ENCODE measurements at regions not wholly inside any gene's neighbourhood (a gene's known extent, or its start where the extent isn't known, plus 50 kb on each side); places are given as distances from the start of the nearest gene placed in this dataset.
A peak's percentile ranks its signal among the peaks of the same experiment; 100 is the strongest.

DNA sequence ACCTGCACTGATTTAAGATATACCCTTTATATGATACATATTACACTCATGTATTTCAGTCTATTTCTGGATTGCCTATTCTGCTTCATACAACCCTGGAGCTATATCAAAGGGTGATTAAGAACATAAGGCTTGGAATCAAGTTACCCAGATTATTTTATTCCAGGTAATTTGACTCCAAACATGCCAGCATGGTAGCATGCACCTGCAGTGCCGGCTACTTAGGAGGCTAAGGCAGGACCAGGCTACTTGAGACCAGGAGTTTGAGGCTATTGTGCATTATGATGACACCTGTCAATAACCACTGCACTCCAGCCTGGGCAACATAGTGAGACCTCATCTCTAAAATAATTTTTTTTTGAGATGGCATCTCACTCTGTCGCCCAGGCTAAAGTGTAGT lies 50.4 kb upstream of the NEO1 start:
- Histone ChIP-seq H3K9me3 (ENCODE audit: control insufficient read depth, low read depth, low read length) (no peaks in the 10 kb centered on the region), H3K4me1 (ENCODE audit: control insufficient read depth, insufficient read depth, low read length) (peaks cover 8% of the 10 kb centered on the region), H3K27ac (ENCODE audit: low read length) (no peak overlapping the region), H3K27me3 (ENCODE audit: control insufficient read depth, insufficient read depth, low read length) (no peaks in the 10 kb centered on the region), H3K36me3 (ENCODE audit: control insufficient read depth, insufficient read depth, low read length) (no peaks in the 10 kb centered on the region), H3K4me3 (ENCODE audit: low read length) (no peak overlapping the region)
- no peak for DNase-seq
- no CpG with 5 or more reads among the region's 2 CpGs for WGBS (ENCODE audit: insufficient coverage, low lambda C conversion rate)

DNA sequence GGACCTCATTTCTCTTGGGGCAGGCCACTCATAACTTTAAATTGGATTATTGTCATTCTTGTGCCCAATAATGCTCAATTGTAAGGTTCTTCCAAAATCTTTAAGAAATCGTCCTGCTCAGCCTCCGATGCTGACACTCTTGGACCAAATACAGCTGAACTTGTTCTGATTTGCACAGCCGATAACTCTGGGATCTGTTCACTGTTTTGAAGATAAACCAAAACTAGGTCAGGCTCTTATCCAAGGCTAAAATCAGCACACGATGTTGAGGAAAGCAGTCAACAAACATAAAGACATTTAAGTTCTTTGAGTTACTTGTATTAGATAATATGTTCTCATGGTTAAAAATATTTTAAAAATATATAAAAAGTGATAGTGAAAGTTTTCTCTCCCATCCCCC lies 52.0 kb upstream of the NEO1 start:
- no peak overlapping the region for H3K4me3 ChIP-seq (ENCODE audit: low read length)
- no peaks in the 10 kb centered on the region for H3K36me3 ChIP-seq (ENCODE audit: control insufficient read depth, insufficient read depth, low read length)
- H3K4me1 ChIP-seq (ENCODE audit: control insufficient read depth, insufficient read depth, low read length) = peaks cover 7% of the 10 kb centered on the region
- WGBS (ENCODE audit: insufficient coverage, low lambda C conversion rate) = no CpG with 5 or more reads among the region's 4 CpGs
- no peaks in the 10 kb centered on the region for H3K27me3 ChIP-seq (ENCODE audit: control insufficient read depth, insufficient read depth, low read length)
- no peak overlapping the region for H3K27ac ChIP-seq (ENCODE audit: low read length)
- no peaks in the 10 kb centered on the region for H3K9me3 ChIP-seq (ENCODE audit: control insufficient read depth, low read depth, low read length)
- no peak for DNase-seq

GRCh38 chr15:72999586-72999985 lies 52.7 kb upstream of the NEO1 start:
- Histone ChIP-seq H3K27ac (ENCODE audit: low read length) (no peak overlapping the region), H3K27me3 (ENCODE audit: control insufficient read depth, insufficient read depth, low read length) (no peaks in the 10 kb centered on the region), H3K9me3 (ENCODE audit: control insufficient read depth, low read depth, low read length) (no peaks in the 10 kb centered on the region), H3K36me3 (ENCODE audit: control insufficient read depth, insufficient read depth, low read length) (no peaks in the 10 kb centered on the region), H3K4me3 (ENCODE audit: low read length) (no peak overlapping the region), H3K4me1 (ENCODE audit: control insufficient read depth, insufficient read depth, low read length) (peaks cover 5% of the 10 kb centered on the region)
- no peak for DNase-seq
- 100% methylated on average over 1 of the region's 3 CpGs for WGBS (ENCODE audit: insufficient coverage, low lambda C conversion rate)

GRCh38 chr15:72998681-72999466 lies 53.4 kb upstream of the NEO1 start:
- H3K4me3 ChIP-seq (ENCODE audit: low read length) = no peak overlapping the region
- no peaks in the 10 kb centered on the region for H3K36me3 ChIP-seq (ENCODE audit: control insufficient read depth, insufficient read depth, low read length)
- no peaks in the 10 kb centered on the region for H3K27me3 ChIP-seq (ENCODE audit: control insufficient read depth, insufficient read depth, low read length)
- DNase-seq = peak in 1 of 2 donors; percentile 23
- WGBS (ENCODE audit: insufficient coverage, low lambda C conversion rate) = 83% methylated on average over 1 of the region's 18 CpGs
- no peak overlapping the region for H3K27ac ChIP-seq (ENCODE audit: low read length)
- peaks cover 2% of the 10 kb centered on the region for H3K4me1 ChIP-seq (ENCODE audit: control insufficient read depth, insufficient read depth, low read length)
- H3K9me3 ChIP-seq (ENCODE audit: control insufficient read depth, low read depth, low read length) = no peaks in the 10 kb centered on the region

- DNase-seq = no peak
- no CpG with 5 or more reads among the region's 7 CpGs for WGBS (ENCODE audit: insufficient coverage, low lambda C conversion rate)
- Histone ChIP-seq H3K9me3 (ENCODE audit: control insufficient read depth, low read depth, low read length) (no peaks in the 10 kb centered on the region), H3K36me3 (ENCODE audit: control insufficient read depth, insufficient read depth, low read length) (no peaks in the 10 kb centered on the region), H3K27ac (ENCODE audit: low read length) (no peak overlapping the region), H3K27me3 (ENCODE audit: control insufficient read depth, insufficient read depth, low read length) (no peaks in the 10 kb centered on the region), H3K4me1 (ENCODE audit: control insufficient read depth, insufficient read depth, low read length) (peaks cover 2% of the 10 kb centered on the region), H3K4me3 (ENCODE audit: low read length) (no peak overlapping the region)
Measured at GRCh38 chr15:72998226-72998625, 54.0 kb upstream of the NEO1 start.

DNA sequence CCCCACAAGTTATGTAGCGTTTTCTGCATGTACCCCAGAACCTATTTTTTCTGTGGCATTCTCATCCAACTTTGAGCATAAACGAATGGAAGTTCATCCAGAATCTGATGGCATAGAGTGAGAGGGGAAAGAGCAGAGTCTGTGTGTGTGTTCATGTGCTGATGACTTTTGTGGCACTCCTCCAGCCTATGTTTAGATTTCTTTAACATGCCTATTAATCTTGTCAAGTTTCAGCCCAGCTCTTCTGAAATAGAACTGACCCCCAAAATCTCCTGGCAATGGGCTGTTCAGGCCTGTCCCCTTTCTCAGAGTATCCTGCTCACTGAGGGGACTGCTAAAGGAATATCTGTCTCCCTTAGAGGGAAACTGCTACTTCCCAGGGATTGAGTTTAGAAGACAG lies 56.4 kb upstream of the NEO1 start:
- no peak overlapping the region for H3K4me3 ChIP-seq (ENCODE audit: low read length)
- DNase-seq = no peak
- no peaks in the 10 kb centered on the region for H3K36me3 ChIP-seq (ENCODE audit: control insufficient read depth, insufficient read depth, low read length)
- H3K9me3 ChIP-seq (ENCODE audit: control insufficient read depth, low read depth, low read length) = no peaks in the 10 kb centered on the region
- H3K27me3 ChIP-seq (ENCODE audit: control insufficient read depth, insufficient read depth, low read length) = no peaks in the 10 kb centered on the region
- no CpG with 5 or more reads among the region's 2 CpGs for WGBS (ENCODE audit: insufficient coverage, low lambda C conversion rate)
- no peak overlapping the region for H3K27ac ChIP-seq (ENCODE audit: low read length)
- H3K4me1 ChIP-seq (ENCODE audit: control insufficient read depth, insufficient read depth, low read length) = peaks cover 2% of the 10 kb centered on the region

DNA sequence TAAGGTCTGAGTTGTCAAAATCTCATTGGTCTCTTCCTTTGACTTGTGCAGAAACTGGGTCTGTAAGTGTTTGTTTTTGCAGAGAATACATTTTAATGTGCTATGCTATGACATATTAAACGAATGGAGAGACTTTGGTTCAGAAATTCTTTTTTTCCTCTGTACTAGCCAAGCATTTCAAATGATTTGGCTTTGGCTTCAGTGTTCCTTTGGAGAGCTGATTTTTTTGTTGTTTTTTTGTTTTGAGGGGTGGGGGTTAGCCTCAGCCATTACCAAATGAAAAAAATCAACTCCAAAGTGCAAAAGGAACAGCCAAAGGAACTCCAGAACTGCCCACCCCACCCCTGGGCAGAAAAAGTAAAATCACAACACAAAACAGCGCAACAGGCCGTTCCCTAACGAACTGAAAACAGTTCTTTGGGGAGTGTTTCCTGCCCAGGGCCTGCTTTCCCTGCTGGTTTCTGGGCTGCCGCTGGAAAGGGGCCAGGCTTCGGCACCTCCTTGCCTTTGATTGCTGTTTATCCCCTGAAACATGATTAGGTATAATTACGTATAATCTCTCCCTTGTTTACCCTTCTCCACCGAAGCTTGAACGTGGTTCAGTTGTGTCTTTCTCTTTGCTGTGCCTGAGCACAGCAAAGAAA lies 57.6 kb upstream of the NEO1 start:
- no peak overlapping the region for H3K4me3 ChIP-seq (ENCODE audit: low read length)
- no peaks in the 10 kb centered on the region for H3K27me3 ChIP-seq (ENCODE audit: control insufficient read depth, insufficient read depth, low read length)
- no peak overlapping the region for H3K27ac ChIP-seq (ENCODE audit: low read length)
- H3K9me3 ChIP-seq (ENCODE audit: control insufficient read depth, low read depth, low read length) = no peaks in the 10 kb centered on the region
- no peaks in the 10 kb centered on the region for H3K36me3 ChIP-seq (ENCODE audit: control insufficient read depth, insufficient read depth, low read length)
- 6% methylated on average over 4 of the region's 9 CpGs for WGBS (ENCODE audit: insufficient coverage, low lambda C conversion rate)
- H3K4me1 ChIP-seq (ENCODE audit: control insufficient read depth, insufficient read depth, low read length) = peaks cover 2% of the 10 kb centered on the region
- DNase-seq = peak in 1 of 2 donors; percentile 29

DNA sequence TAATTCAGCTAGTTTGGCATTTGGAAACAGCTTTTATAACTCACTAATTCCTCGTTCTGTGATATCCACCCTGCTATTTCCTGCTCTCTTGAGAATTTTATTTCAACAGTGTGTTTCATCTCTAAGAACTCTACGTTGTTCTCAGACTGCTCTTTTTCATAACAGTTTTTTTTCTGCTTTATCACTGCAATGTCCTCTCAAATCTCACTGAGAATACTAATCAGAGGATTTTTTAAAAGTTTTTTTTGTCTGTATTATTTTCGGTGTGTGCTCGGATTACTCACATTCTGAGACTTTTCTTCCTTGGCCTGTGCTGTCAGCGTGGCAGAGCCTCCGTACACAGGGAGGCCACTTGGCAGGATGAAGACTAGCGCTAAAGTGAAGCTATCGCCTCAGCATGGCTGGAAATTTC lies 59.4 kb upstream of the NEO1 start:
- no peak for DNase-seq
- H3K36me3 ChIP-seq (ENCODE audit: control insufficient read depth, insufficient read depth, low read length) = no peaks in the 10 kb centered on the region
- H3K27me3 ChIP-seq (ENCODE audit: control insufficient read depth, insufficient read depth, low read length) = no peaks in the 10 kb centered on the region
- H3K9me3 ChIP-seq (ENCODE audit: control insufficient read depth, low read depth, low read length) = no peaks in the 10 kb centered on the region
- H3K27ac ChIP-seq (ENCODE audit: low read length) = peak overlapping the region; percentile 8
- no peak overlapping the region for H3K4me3 ChIP-seq (ENCODE audit: low read length)
- 57% methylated on average over 2 of the region's 8 CpGs for WGBS (ENCODE audit: insufficient coverage, low lambda C conversion rate)
- H3K4me1 ChIP-seq (ENCODE audit: control insufficient read depth, insufficient read depth, low read length) = peaks cover 2% of the 10 kb centered on the region

- Histone ChIP-seq H3K4me3 (ENCODE audit: low read length) (no peak overlapping the region), H3K36me3 (ENCODE audit: control insufficient read depth, insufficient read depth, low read length) (no peaks in the 10 kb centered on the region), H3K27me3 (ENCODE audit: control insufficient read depth, insufficient read depth, low read length) (no peaks in the 10 kb centered on the region), H3K27ac (ENCODE audit: low read length) (no peak overlapping the region), H3K4me1 (ENCODE audit: control insufficient read depth, insufficient read depth, low read length) (peaks cover 2% of the 10 kb centered on the region), H3K9me3 (ENCODE audit: control insufficient read depth, low read depth, low read length) (no peaks in the 10 kb centered on the region)
- DNase-seq = no peak
- no CpG with 5 or more reads among the region's 3 CpGs for WGBS (ENCODE audit: insufficient coverage, low lambda C conversion rate)
Measured at GRCh38 chr15:72991026-72991425, 61.2 kb upstream of the NEO1 start.

DNA sequence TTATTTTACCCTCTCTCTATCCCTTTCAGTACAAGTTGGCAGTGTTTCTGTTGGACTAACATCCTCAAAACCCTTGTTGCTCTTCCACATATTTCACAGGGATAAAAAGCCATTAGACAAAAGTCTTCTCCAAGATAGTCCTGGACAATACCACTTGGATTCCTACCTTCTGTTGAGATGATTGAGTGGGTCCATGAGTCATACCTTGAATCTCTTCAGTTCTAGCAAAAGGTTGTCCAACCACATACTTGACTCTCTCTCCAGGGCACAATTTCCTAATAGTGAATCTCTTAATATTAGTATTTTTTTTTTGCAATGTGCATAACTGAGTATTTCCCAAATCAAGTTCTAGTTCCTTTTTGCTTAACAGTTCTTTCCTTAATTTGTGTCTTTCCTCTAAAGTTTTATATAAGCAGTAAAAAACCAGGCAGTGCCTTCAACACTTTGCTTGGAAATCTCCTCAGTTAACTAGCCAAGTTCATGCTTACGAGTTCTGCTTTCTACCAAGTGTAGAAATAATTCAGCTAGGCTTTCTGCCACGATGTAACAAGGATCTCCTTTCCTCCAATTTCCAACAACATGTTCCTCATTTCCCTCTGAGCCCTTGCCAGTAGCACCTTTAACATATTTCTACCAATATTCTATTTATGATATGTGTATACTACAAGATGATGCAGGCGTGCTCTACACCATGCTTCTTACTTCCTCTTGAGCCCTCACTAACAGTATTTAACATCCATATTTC lies 68.3 kb upstream of the NEO1 start:
- Histone ChIP-seq H3K27me3 (ENCODE audit: control insufficient read depth, insufficient read depth, low read length) (no peaks in the 10 kb centered on the region), H3K9me3 (ENCODE audit: control insufficient read depth, low read depth, low read length) (no peaks in the 10 kb centered on the region), H3K27ac (ENCODE audit: low read length) (no peak overlapping the region), H3K4me3 (ENCODE audit: low read length) (no peak overlapping the region), H3K4me1 (ENCODE audit: control insufficient read depth, insufficient read depth, low read length) (no peaks in the 10 kb centered on the region), H3K36me3 (ENCODE audit: control insufficient read depth, insufficient read depth, low read length) (no peaks in the 10 kb centered on the region)
- 100% methylated on average over 1 of the region's 3 CpGs for WGBS (ENCODE audit: insufficient coverage, low lambda C conversion rate)
- DNase-seq = no peak
